HepG2 (cell line): ENCODE measurements at regions not wholly inside any gene's neighbourhood (a gene's known extent, or its start where the extent isn't known, plus 50 kb on each side); places are given as distances from the start of the nearest gene placed in this dataset.

Source experiments
- ATAC-seq: fragments of 200-7000 bp; cut with Tn5 transposase; 3 replicates; pipeline ENCODE4 v1.9.1; 2020; ENCODE audit warnings: mild to moderate bottlenecking, moderate library complexity
- BruUV-seq: library from RNA; stranded (reverse); fragments of 400-500 nt; replicated peaks from 2 replicates; lab custom pipeline; 2021; lab: Mats Ljungman, UMichigan
- CTCF ChIA-PET: fragments of 300-600 bp; formaldehyde crosslinking; extraction: SDS; loops from one replicate; lab custom pipeline; 2021; ENCODE audit warnings: low total read pairs, inconsistent platforms, low intra/inter-chr PET ratio; lab: Yijun Ruan, JAX
- POLR2A ChIA-PET: fragments of 350-600 bp; sonication (Branson Sonifier 250); formaldehyde crosslinking; loops from one replicate; lab custom pipeline; 2020; ENCODE audit warnings: antibody characterized with exemption, inconsistent platforms; lab: Yijun Ruan, JAX
- DNase-seq: peaks from one replicate; pipeline ENCODE4 v3.0.0-alpha.2; 2015; ENCODE audit warnings: low spot score
- FAIRE-seq: peaks from 3 replicates; lab custom pipeline; 2011; peaks lifted over from hg19 to GRCh38; lab: Jason Lieb, UNC
- H2AFZ ChIP-seq: one replicate; pipeline ENCODE4 v1.6.1; 2011; ENCODE audit warnings: low read length, inconsistent platforms
- H3K27ac ChIP-seq: fragments of 300-600 bp; 3 replicates; pipeline ENCODE4 v1.8.0; 2011; ENCODE audit warnings: mixed run types, mild to moderate bottlenecking, mixed read lengths, low read length, inconsistent platforms; ENCODE audit not compliant: insufficient read depth; ENCODE audit errors: extremely low read length
- H3K27me3 ChIP-seq, 2 experiments: fragments of 200-600 bp in 1 of 2; 2 replicates in 1 of 2; 3 replicates in 1 of 2; pipeline versions ENCODE4 v1.6.0 to v1.8.0; 2011; ENCODE audit warnings: low read length in 2 of 2, mild to moderate bottlenecking in 2 of 2, moderate library complexity in 2 of 2, inconsistent platforms in 1 of 2; ENCODE audit not compliant: insufficient read depth in 2 of 2, control insufficient read depth in 1 of 2
- H3K36me3 ChIP-seq, 2 experiments: fragments of 200-600 bp in 1 of 2; replicated peaks in 1 of 2; 2 replicates in 1 of 2; 3 replicates in 1 of 2; pipeline versions ENCODE4 v1.5.1 to v1.8.0; 2011; ENCODE audit warnings: low read length in 2 of 2, inconsistent platforms in 1 of 2; ENCODE audit not compliant: insufficient read depth in 2 of 2, control insufficient read depth in 1 of 2
- H3K4me1 ChIP-seq: 2 replicates; pipeline ENCODE4 v1.5.1; 2012; ENCODE audit warnings: low read length, inconsistent platforms; ENCODE audit not compliant: insufficient read depth
- H3K4me2 ChIP-seq: 2 replicates; pipeline ENCODE4 v1.6.0; 2011; ENCODE audit warnings: low read depth, low read length, inconsistent platforms
- H3K4me3 ChIP-seq, 3 experiments: fragments of 200-600 bp in 1 of 3; sonication (generic), shearing (Covaris generic) in 1 of 3; replicated peaks in 1 of 3; 2 replicates each; pipeline ENCODE4 v1.5.1; 2011 to 2016; ENCODE audit warnings: low read length in 3 of 3, inconsistent platforms in 2 of 3, low read depth in 2 of 3, mild to moderate bottlenecking in 2 of 3, control low read depth in 1 of 3, mixed read lengths in 1 of 3; ENCODE audit not compliant: insufficient read depth in 1 of 3
- H3K79me2 ChIP-seq: one replicate; pipeline ENCODE4 v1.6.1; 2011; ENCODE audit warnings: low read length, inconsistent platforms; ENCODE audit not compliant: insufficient read depth
- H3K9ac ChIP-seq: 2 replicates; pipeline ENCODE4 v1.6.0; 2011; ENCODE audit warnings: mild to moderate bottlenecking, low read depth, low read length, inconsistent platforms; ENCODE audit not compliant: insufficient read depth
- H3K9me3 ChIP-seq: 2 replicates; pipeline ENCODE4 v1.5.1; 2012; ENCODE audit warnings: mild to moderate bottlenecking, low read length
- H4K20me1 ChIP-seq: 2 replicates; pipeline ENCODE4 v1.6.0; 2011; ENCODE audit warnings: inconsistent platforms, mild to moderate bottlenecking, low read length, moderate library complexity; ENCODE audit not compliant: insufficient read depth
- CREB1 ChIP-seq, 2 experiments: fragments of 450-650 bp in 1 of 2; IDR thresholded peaks; 2 replicates each; pipeline ENCODE4 v1.6.1; 2016 to 2017; ENCODE audit warnings: control low read depth in 1 of 2, mild to moderate bottlenecking in 1 of 2, missing compliant biosample characterization in 1 of 2, missing genetic modification characterization in 1 of 2
- NR2C2 ChIP-seq: sonication (generic); formaldehyde crosslinking; IDR thresholded peaks from 2 replicates; pipeline ENCODE4 v1.4.0; 2020; ENCODE audit warnings: missing genetic modification reagents, mild to moderate bottlenecking, moderate library complexity, borderline replicate concordance
- PCBP2 ChIP-seq: fragments of 200-400 bp; formaldehyde crosslinking; optimal IDR thresholded peaks from 2 replicates; pipeline ENCODE3; 2018; ENCODE audit warnings: low read length, low read depth; ENCODE audit not compliant: poor library complexity, severe bottlenecking
- SMAD9 ChIP-seq: sonication (generic); formaldehyde crosslinking; IDR thresholded peaks from 2 replicates; pipeline ENCODE4 v1.5.1; 2020; ENCODE audit warnings: mild to moderate bottlenecking, missing genetic modification reagents
- SNRNP70 ChIP-seq: fragments of 200-400 bp; formaldehyde crosslinking; IDR thresholded peaks from 2 replicates; pipeline ENCODE4 v1.6.1; 2017; ENCODE audit warnings: mild to moderate bottlenecking, low read depth, low read length, moderate library complexity
- SOX6 ChIP-seq, 2 experiments: fragments of 450-650 bp in 1 of 2; sonication (generic) in 1 of 2; formaldehyde crosslinking in 1 of 2; IDR thresholded peaks; 2 replicates each; pipeline versions ENCODE4 v1.4.0 to v1.6.1; 2017 to 2020; ENCODE audit warnings: antibody characterized with exemption in 1 of 2, mild to moderate bottlenecking in 1 of 2, missing genetic modification reagents in 1 of 2
- SRSF4 ChIP-seq: fragments of 200-400 bp; formaldehyde crosslinking; IDR thresholded peaks from one replicate; pipeline ENCODE4 v1.6.1; 2018; ENCODE audit warnings: mild to moderate bottlenecking, low read depth, low read length, moderate library complexity; ENCODE audit not compliant: poor library complexity, severe bottlenecking
- TAF1 ChIP-seq: sonication (generic); formaldehyde crosslinking; IDR thresholded peaks from 2 replicates; pipeline ENCODE4 v1.4.0; 2020; ENCODE audit warnings: missing genetic modification reagents
- XBP1 ChIP-seq: sonication (generic); formaldehyde crosslinking; IDR thresholded peaks from 2 replicates; pipeline ENCODE4 v1.5.0; 2020; ENCODE audit warnings: missing genetic modification reagents
- ZNF567 ChIP-seq: sonication (generic); formaldehyde crosslinking; IDR thresholded peaks from 2 replicates; pipeline ENCODE4 v1.8.1; 2023; ENCODE audit warnings: mild to moderate bottlenecking, missing genetic modification reagents, borderline replicate concordance
- ZNF703 ChIP-seq: sonication (generic); formaldehyde crosslinking; IDR thresholded peaks from 2 replicates; pipeline ENCODE4 v1.5.1; 2020; ENCODE audit warnings: missing genetic modification reagents, mild to moderate bottlenecking, moderate library complexity, borderline replicate concordance
- ZSCAN9 ChIP-seq: IDR thresholded peaks from 2 replicates; pipeline ENCODE4 v1.6.1; 2016; ENCODE audit warnings: borderline replicate concordance
- in situ Hi-C: cut with HindIII; loops from 2 replicates; pipeline ENCODE4 v1.10.0; 2017; ENCODE audit warnings: low pct_unique_long_range_greater_than_20kb; ENCODE audit not compliant: extremely low pct_ligation_motif_present
- intact Hi-C: fragments of 100-400 bp; cut with micrococcal nuclease; formaldehyde crosslinking; loops from one replicate; pipeline ENCODE4 v1.10.0; 2022; ENCODE audit not compliant: unreplicated experiment
- TF ChIP-seq, protein P1 (sequence below): IDR thresholded peaks from 2 replicates; pipeline ENCODE4 v1.6.1; 2012; ENCODE audit warnings: inconsistent platforms
- TF ChIP-seq, protein P2 (sequence below): sonication (generic); formaldehyde crosslinking; IDR thresholded peaks from 2 replicates; pipeline ENCODE4 v1.4.0; 2020; ENCODE audit warnings: missing genetic modification reagents
- TF ChIP-seq, protein P3 (sequence below): sonication (generic); formaldehyde crosslinking; IDR thresholded peaks from 2 replicates; pipeline ENCODE4 v1.4.0; 2020; ENCODE audit warnings: missing genetic modification reagents
- TF ChIP-seq, protein P4 (sequence below): sonication (generic); formaldehyde crosslinking; IDR thresholded peaks from 2 replicates; pipeline ENCODE4 v1.4.0; 2020; ENCODE audit warnings: missing genetic modification reagents, borderline replicate concordance

DNA sequence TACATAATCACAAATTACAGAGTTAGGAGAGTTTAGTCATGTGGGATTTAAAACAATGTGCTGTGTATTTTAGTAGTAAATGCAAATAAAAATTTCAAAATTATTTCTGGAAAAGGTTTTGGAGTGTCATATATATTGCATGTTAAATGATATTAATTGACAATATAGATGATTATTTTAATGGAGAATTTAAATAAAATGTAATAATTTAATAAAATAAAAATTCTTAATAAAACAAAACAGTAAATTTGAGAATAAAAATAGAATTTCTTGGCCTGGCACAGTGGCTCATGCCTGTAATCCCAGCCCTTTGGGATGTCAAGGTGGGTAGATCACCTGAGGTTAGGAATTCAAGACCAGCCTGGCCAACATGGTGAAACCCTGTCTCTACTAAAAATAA lies 1442.8 kb upstream of the ALCAM start:
- H3K36me3 ChIP-seq, result no peaks in the 10 kb centered on the region
- H3K4me3 ChIP-seq, result no peak overlapping the region
- no peaks in the 10 kb centered on the region; a peak in 1 of 5 replicates for H3K27me3 ChIP-seq
- no peaks in the 10 kb centered on the region for H4K20me1 ChIP-seq
- POLR2A ChIA-PET, result no interaction called here
- H3K79me2 ChIP-seq, result no peaks in the 10 kb centered on the region
- intact Hi-C loops, result loop anchor here (2.0 kb wide), 1 partner anchor 17 kb away; no protein-coding TSS in a partner anchor
- H3K9ac ChIP-seq, result no peak overlapping the region
- no peak overlapping the region for H3K4me2 ChIP-seq
- no peak for TF ChIP-seq PCBP2
- no peak for TF ChIP-seq SOX6 (IDR thresholded peaks at IDR 0.05)
- TF ChIP-seq SOX6 (CRISPR knock-in tag; IDR thresholded peaks at IDR 0.05), result no peak
- no peak for TF ChIP-seq XBP1 (CRISPR knock-in tag)
- TF ChIP-seq ZNF703 (CRISPR knock-in tag), result no peak
- TF ChIP-seq, protein P1, sequence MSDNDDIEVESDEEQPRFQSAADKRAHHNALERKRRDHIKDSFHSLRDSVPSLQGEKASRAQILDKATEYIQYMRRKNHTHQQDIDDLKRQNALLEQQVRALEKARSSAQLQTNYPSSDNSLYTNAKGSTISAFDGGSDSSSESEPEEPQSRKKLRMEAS, result no peak
- TF ChIP-seq, protein P2, sequence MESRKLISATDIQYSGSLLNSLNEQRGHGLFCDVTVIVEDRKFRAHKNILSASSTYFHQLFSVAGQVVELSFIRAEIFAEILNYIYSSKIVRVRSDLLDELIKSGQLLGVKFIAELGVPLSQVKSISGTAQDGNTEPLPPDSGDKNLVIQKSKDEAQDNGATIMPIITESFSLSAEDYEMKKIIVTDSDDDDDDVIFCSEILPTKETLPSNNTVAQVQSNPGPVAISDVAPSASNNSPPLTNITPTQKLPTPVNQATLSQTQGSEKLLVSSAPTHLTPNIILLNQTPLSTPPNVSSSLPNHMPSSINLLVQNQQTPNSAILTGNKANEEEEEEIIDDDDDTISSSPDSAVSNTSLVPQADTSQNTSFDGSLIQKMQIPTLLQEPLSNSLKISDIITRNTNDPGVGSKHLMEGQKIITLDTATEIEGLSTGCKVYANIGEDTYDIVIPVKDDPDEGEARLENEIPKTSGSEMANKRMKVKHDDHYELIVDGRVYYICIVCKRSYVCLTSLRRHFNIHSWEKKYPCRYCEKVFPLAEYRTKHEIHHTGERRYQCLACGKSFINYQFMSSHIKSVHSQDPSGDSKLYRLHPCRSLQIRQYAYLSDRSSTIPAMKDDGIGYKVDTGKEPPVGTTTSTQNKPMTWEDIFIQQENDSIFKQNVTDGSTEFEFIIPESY (CRISPR knock-in tag), result no peak
- no peak for TF ChIP-seq SMAD9 (CRISPR knock-in tag)
- TF ChIP-seq NR2C2 (CRISPR knock-in tag), result no peak
- no peak for TF ChIP-seq SNRNP70
- TF ChIP-seq CREB1 (IDR thresholded peaks at IDR 0.05), result no peak
- TF ChIP-seq CREB1 (CRISPR knock-in tag; IDR thresholded peaks at IDR 0.05), result no peak
- no peak for TF ChIP-seq ZSCAN9
- no peak for TF ChIP-seq SRSF4
- TF ChIP-seq, protein P3, sequence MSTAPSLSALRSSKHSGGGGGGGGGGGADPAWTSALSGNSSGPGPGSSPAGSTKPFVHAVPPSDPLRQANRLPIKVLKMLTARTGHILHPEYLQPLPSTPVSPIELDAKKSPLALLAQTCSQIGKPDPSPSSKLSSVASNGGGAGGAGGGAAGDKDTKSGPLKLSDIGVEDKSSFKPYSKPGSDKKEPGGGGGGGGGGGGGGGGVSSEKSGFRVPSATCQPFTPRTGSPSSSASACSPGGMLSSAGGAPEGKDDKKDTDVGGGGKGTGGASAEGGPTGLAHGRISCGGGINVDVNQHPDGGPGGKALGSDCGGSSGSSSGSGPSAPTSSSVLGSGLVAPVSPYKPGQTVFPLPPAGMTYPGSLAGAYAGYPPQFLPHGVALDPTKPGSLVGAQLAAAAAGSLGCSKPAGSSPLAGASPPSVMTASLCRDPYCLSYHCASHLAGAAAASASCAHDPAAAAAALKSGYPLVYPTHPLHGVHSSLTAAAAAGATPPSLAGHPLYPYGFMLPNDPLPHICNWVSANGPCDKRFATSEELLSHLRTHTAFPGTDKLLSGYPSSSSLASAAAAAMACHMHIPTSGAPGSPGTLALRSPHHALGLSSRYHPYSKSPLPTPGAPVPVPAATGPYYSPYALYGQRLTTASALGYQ, result no peak
- TF ChIP-seq ZNF567, result no peak
- TF ChIP-seq TAF1 (CRISPR knock-in tag), result no peak
- TF ChIP-seq, protein P4, sequence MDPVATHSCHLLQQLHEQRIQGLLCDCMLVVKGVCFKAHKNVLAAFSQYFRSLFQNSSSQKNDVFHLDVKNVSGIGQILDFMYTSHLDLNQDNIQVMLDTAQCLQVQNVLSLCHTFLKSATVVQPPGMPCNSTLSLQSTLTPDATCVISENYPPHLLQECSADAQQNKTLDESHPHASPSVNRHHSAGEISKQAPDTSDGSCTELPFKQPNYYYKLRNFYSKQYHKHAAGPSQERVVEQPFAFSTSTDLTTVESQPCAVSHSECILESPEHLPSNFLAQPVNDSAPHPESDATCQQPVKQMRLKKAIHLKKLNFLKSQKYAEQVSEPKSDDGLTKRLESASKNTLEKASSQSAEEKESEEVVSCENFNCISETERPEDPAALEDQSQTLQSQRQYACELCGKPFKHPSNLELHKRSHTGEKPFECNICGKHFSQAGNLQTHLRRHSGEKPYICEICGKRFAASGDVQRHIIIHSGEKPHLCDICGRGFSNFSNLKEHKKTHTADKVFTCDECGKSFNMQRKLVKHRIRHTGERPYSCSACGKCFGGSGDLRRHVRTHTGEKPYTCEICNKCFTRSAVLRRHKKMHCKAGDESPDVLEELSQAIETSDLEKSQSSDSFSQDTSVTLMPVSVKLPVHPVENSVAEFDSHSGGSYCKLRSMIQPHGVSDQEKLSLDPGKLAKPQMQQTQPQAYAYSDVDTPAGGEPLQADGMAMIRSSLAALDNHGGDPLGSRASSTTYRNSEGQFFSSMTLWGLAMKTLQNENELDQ, result no peak
- TF ChIP-seq, all 625 proteins: peak for 0
- Histone ChIP-seq H3K9me3 (no peaks in the 10 kb centered on the region), H2AFZ (no peak overlapping the region), H3K27ac (no peak overlapping the region), H3K4me1 (no peaks in the 10 kb centered on the region)
- in situ Hi-C loops, result no loop called here
- no peak for FAIRE-seq
- DNase-seq, result no peak
- BruUV-seq, result no TSS peak
- CTCF ChIA-PET, result no interaction called here
- no peak for ATAC-seq
